OCI-LY1 (cell line): ENCODE measurements at regions not wholly inside any gene's neighbourhood (a gene's known extent, or its start where the extent isn't known, plus 50 kb on each side); places are given as distances from the start of the nearest gene placed in this dataset.

Experiments
- CTCF ChIP-seq: fragments of 200-600 bp; sonication (generic), shearing (Covaris generic); IDR thresholded peaks from 2 replicates; pipeline ENCODE4 v1.5.1; 2017; ENCODE audit warnings: mild to moderate bottlenecking, antibody characterized with exemption, low read length, moderate library complexity, mixed read lengths
- EZH2 ChIP-seq: fragments of 200-600 bp; sonication (generic), shearing (Covaris generic); IDR thresholded peaks from 2 replicates; pipeline ENCODE4 v1.8.0; 2017; ENCODE audit warnings: borderline replicate concordance, mixed run types, mild to moderate bottlenecking, antibody characterized with exemption, low read length, moderate library complexity, mixed read lengths

GRCh38 chr2:207333599-207334300 is 168.0 kb upstream of the KLF7 start:
- no peak for TF ChIP-seq CTCF
- no peak for TF ChIP-seq EZH2
